Posterior vena cava (tissue), 2 donors: ENCODE measurements at regions not wholly inside any gene's neighbourhood (a gene's known extent, or its start where the extent isn't known, plus 50 kb on each side); places are given as distances from the start of the nearest gene placed in this dataset.
"Not testable (repeated sequence)": the region's sequence is repeated elsewhere in the genome, so short reads cannot be mapped to it uniquely, and the experiment has no call there.

Experiments used
- DNase-seq: peaks from one replicate; pipeline ENCODE4 v3.0.0-alpha.2; 2020; ENCODE audit warnings: low spot score
- intact Hi-C, 2 donors: fragments of 100-400 bp; cut with DNase I; formaldehyde crosslinking; loops; one replicate each; pipeline versions ENCODE4 v1.14.1 to v1.14.2; 2022 to 2023
- donor health status: DM: yes; HTN: yes; CAD: no.
- donor health status: DM: yes; HTN: yes; CAD: no.

DNA sequence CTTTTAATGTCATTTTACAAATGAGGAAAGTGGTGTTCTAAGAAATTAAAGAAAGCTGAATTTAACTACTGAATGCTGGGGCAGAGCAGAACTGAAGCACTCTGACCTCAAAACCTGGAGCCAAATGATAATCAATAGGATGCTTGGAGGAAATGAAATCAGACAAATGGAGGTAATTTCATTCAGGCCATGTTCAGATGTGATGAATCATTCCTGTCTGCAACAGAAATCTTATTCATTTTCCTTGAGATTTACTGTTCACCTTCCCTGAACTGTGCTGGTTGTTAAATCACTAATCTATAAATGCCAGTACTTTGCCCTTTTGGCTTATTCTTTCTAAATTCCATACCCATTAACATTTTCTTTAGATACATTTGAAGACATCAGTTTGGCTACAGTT is 85.6 kb upstream of the SNX7 start:
- intact Hi-C loops, result no loop called here
- no peak for DNase-seq

DNA sequence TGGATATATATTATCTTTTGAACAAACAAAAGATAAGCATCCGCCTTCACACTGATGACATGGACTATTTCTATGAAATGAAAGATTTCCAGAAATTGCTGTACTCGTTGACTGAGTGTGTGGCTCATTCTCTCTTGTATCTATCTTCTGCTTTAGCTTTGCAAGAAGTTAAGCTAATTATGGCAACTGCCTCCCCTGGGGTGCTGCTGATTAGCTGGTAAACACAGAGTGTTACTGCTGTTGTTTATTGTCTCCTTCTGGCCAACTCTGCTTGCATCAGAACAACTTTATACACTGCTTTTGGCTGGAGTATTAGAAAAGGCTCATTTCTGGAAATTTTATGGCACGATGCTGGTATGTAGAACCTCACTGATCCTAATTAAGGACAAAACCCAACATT is 95.6 kb upstream of the SNX7 start:
- intact Hi-C loops, result no loop called here
- DNase-seq, result no peak

GRCh38 chr1:98559291-98559690 is 102.2 kb upstream of the SNX7 start:
- DNase-seq, result no peak
- intact Hi-C loops, result no loop called here

- no peak for DNase-seq
- intact Hi-C loops, result no loop called here
These were observed 103.6 kb upstream of the SNX7 start for GRCh38 chr1:98557895-98558294.

GRCh38 chr1:98556521-98557158 is 104.9 kb upstream of the SNX7 start:
- DNase-seq, result no peak
- intact Hi-C loops, result no loop called here

DNA sequence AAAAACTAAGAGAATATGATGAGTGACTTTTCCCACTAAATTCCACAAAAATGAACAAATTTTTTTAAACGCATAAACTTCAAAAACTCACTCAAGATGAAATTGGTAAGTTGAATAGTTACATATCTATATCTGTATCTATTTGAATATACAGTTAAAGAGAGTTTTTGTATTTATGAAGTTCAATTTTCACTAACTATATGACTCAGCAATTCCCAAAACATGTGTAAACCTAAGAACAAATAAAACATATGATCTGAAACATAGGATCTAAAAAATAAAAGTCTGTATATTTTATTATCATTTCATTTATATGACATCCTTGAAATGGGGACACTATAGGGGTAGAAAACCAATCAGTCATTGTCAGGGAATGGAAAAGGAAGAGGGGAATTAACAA is 105.7 kb upstream of the SNX7 start:
- intact Hi-C loops, result no loop called here
- no peak for DNase-seq

GRCh38 chr1:98552576-98553074 is 108.9 kb upstream of the SNX7 start:
- intact Hi-C loops, DNase-seq: not testable (repeated sequence)

- intact Hi-C loops, result no loop called here
- DNase-seq, result no peak
These were observed 111.4 kb upstream of the SNX7 start for GRCh38 chr1:98550076-98550475.

DNA sequence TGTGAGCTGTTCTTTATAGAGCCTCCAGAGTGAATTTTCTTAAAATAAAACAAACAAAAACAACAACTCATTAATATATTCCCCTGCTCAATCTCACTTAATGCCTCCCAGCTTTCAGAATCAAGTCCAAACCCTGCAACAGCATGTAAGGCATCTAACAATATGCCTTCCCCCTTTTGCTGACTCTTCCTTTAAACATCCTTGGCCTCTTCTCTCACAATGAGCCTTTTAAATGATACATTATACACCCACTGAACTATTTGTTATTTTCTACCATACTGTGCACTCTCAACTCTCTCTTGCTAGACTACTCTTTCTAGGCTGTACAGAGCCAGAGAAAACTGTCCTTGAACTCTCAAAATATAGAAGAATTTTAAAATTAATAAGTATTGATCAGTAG is 115.2 kb upstream of the SNX7 start:
- DNase-seq, result no peak
- intact Hi-C loops, result no loop called here

DNA sequence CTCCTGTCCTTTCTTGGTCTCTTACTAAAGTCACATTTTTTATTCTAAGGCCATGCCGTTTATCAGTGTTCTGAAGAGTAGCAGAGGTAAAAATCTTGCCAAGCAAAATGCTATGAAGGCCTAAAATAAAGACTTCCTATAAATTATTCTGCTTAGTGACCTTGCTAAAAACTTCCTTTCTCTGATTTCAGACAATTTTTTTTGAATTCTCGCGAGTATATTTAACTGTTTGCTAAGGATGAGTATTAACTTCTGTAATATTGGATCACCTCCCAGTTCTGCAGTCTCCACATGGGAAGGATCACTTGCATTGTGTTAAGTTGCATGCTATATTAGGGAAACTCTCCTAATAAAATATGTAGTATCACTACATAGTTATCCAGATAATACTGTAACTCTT is 123.4 kb upstream of the SNX7 start:
- intact Hi-C loops, result no loop called here
- DNase-seq, result no peak

DNA sequence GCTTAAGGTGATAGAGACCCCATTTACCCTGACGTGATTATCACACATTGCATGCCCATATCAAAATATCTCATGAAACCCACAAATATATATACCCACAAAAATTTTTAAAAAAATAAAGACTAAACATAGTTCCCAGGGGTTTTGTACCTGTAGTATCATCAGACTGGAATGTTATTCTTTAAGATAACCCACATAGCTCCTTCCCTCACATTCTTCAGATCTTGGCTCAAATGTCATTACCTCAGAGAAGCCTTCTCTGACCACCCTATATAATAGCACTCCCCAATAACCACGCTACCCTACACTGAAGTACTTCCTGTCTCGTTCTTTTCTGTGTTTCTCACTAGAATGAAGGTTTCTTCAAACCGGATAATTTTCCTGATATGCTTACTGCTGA is 138.3 kb upstream of the SNX7 start:
- intact Hi-C loops, result no loop called here

DNA sequence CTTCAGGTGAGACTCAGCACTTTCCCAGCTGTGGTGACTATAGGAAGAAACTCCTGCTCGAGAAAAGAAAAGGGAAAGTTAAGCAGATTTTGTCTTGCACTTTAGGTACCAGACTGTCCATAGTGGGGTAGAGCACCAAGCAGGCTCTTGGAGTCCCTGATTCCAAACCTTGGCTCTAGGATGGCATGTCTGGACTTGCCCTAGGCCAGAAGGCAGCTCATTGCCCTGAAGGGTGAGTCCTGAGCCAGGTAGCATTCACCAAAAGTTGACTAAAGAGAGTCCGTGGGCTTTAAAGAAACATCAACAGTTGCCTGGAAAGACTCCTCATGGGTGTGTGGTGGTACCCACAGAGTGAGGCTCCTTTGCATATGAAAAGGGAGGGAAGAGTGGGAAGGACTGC is 145.2 kb upstream of the SNX7 start:
- intact Hi-C loops, result no loop called here
- no peak for DNase-seq

More for the DNA sequence above, 138.3 kb upstream of the SNX7 start:
- DNase-seq, result no peak

GRCh38 chr1:98515744-98516143 is 145.8 kb upstream of the SNX7 start:
- DNase-seq, result no peak

GRCh38 chr1:98512216-98512615 is 149.3 kb upstream of the SNX7 start:
- intact Hi-C loops, DNase-seq: not testable (repeated sequence)

More at GRCh38 chr1:98515744-98516143, 145.8 kb upstream of the SNX7 start:
- intact Hi-C loops, result no loop called here

GRCh38 chr1:98503771-98504170 is 157.8 kb upstream of the SNX7 start:
- DNase-seq, result no peak
- intact Hi-C loops, result no loop called here

DNA sequence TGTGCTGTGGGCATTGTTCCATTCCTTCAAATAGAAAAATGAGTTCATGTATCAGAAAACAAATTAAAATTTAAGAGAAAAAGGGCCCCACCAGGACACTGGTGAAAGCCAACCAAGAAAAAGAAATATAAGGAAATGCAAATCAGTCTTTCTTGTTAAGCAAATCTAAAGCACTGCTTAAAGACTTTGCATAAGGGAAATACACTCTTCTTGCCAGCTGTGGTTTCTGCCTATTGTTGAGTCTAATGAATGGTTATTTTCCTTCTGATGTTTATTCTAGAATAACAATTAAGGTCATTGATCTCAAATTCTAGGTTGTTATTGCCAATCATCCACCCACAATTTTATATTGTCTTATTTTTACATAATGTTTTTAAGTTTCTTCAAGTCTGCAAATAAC is 158.6 kb upstream of the SNX7 start:
- intact Hi-C loops, result no loop called here
- no peak for DNase-seq

DNA sequence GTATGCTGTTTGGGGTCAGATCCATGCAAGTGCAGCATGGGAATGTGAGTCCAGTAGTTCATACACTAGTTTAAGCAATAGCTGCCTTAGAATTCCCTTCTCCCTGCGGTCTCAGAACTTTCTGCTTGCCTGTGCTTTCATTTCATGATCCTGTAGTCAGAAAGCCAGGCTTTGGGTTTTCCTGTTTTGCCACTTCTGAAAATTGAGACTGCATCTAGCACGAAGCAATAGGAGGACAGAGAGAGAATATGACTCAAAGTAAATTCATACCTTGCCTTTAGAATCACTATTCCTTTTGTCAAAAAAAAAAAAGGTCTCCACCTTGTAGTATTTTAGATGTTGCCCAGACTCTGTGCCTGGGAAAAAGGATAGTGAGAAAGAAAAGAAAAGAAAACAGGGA is 161.2 kb upstream of the SNX7 start:
- no peak for DNase-seq
- intact Hi-C loops, result no loop called here

GRCh38 chr1:98498651-98499050 is 162.9 kb upstream of the SNX7 start:
- intact Hi-C loops, result no loop called here
- no peak for DNase-seq

DNA sequence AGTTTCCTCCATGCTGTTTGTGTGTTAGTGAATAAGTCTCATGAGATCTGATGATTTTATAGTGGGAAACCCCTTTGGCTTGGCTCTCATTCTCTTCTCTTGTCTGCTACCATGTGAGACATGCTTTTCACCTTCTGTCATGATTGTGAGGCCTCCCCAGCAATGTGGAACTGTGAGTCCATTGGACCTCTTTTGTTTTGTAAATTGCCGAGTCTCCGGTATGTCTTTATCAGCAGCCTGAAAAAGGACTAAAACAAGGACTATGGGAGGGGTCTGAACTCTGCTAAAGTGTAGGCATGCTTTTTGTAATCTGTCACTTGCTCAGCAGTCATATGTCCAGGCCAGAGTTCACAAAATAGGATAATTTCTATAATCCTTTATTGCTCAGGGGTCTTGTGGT is 164.0 kb upstream of the SNX7 start:
- DNase-seq, result no peak
- intact Hi-C loops, result no loop called here

DNA sequence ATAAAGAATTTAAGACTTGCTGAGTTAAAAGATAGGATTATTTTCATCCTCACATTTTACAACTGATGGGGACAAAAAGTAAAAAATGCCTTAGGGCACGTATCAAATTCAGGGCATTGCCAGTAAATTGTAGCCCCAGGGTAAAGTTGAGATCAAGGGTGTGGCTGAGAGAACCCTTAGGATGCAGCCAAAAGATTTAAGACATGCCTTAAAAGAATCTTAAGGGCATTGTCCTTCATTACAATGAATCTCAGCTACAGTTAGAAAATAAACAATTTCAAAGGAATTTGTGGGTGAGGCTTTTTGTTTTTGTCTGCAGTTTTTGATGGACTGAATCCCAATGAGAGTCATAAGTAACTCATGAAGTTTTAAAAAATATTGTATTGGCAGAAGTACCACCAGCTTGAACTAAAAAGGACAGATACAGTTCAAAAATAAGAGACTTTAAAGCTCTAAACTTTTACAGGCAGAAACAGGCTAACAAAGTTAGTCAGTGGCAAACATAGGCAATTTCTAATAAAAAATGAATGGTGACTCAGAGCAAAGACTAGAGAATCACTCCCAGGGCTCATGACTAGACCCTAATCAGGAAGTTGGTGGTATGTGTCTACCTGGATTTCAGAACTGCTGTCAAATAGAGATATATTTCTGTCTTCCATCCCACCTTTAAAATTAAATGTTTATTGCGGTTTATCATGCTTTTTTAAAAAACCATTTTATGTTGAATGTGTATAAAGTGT is 165.1 kb upstream of the SNX7 start:
- no peak for DNase-seq
- intact Hi-C loops, result no loop called here

GRCh38 chr1:98493469-98493868 is 168.1 kb upstream of the SNX7 start:
- intact Hi-C loops, result no loop called here

More at GRCh38 chr1:98493469-98493868, 168.1 kb upstream of the SNX7 start:
- DNase-seq, result no peak
